Hepatic stellate cell (primary cell): ENCODE measurements at regions not wholly inside any gene's neighbourhood (a gene's known extent, or its start where the extent isn't known, plus 50 kb on each side); places are given as distances from the start of the nearest gene placed in this dataset.

Experiments used
- DNase-seq: peaks from one replicate; pipeline ENCODE4 v3.0.0; 2011; ENCODE audit warnings: low spot score

DNA sequence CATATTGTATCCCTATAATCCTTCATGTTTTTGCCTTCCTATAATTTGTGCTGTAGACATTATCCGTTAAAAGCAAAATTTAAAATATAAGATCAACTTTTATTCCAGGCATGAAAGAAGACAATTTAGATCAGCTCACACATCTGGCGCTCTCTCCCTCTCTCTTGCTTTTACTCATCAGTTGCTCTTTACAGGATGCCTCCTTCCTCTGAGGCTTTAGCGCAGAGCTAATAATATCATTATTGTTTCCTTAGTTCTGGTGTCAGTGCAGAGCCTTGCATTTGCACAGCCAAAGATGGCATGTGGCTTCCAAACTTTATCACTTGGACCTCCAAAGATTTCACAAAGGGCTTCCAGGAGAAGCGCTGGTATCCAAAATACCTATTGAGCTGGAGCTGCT, 295.1 kb downstream of the FGF9 start:
- no peak for DNase-seq

- DNase-seq: no peak
Measured at GRCh38 chr13:21967871-21968270, 297.0 kb downstream of the FGF9 start.

DNA sequence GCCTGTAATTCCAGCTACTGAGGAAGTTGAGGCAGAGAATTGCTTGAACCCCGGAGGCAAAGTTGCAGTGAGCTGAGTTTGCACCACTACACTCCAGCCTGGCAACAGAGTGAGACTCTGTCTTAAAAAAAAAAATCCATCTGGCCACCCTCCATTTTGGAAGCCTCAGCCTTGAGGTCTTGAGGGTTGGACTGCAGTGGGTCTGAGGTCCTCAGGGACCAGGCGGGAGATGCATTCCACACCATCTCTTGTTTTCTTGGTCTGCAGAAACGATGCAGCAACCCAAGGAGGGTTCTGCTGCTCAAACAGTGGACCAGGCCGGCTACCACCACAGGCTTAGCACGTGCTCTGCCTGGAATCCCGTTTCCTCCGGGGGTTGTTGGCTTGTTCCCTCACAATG, 299.3 kb downstream of the FGF9 start:
- DNase-seq: no peak

DNA sequence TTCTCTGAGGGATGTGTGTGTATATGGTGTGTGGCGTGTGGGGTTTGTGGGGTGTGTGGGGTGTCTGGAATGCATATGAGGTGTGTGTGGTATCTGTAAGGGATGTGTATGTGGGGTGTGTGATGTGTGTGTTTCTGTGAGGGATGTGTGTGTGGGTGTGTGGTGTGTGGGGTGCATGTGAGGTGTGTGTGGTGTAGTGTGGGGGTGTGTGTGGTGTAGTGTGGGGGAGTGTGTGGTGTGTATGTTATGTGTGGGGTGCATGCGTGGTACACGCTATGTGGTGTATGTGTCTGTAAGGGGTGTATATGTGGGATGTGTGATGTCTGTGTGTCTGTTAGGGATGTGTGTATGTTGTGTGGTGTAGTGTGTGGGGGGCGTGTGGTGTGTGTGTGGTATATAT, 300.0 kb downstream of the FGF9 start:
- DNase-seq: no peak

- DNase-seq: peak; percentile 14
Measured at GRCh38 chr13:21971662-21972621, 301.1 kb downstream of the FGF9 start.

DNA sequence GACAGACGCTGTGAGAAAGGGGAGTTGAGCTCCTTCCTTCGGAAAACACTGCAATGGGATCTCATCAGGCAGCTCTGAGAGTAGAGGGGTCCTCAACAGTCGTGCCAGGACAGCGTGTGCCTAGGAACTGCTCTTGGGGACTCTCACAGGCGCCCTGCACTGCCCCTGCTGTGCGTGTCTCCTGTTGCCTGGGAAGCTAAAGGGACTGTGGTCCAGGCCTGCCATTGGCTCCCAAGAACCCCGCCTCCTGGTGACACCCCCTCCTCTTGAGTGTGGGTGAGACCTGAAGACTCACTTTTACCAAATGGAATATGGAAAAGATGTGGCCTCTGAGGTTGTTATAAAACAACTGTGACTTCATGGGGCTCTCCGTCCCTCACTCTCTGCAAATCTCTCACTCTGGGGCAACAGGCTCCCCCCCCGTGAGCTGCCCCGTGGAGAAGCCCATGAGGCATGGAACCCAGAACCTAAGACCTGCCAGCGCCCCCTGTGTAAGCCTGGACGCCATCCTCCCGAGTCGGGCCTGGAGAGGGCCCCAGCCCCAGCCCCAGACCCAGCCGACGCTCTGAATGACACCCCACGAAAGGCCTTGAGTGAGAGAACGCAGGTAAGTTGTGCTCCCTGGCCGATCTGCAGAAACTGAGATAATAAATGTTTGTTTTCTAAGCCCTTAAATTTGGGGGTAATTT, 302.7 kb downstream of the FGF9 start:
- no peak for DNase-seq

- no peak for DNase-seq
Measured at GRCh38 chr13:21974741-21975140, 303.9 kb downstream of the FGF9 start.

- DNase-seq: no peak
Measured at GRCh38 chr13:21976159-21976558, 305.3 kb downstream of the FGF9 start.

- no peak for DNase-seq
Measured at GRCh38 chr13:21979161-21979806, 308.4 kb downstream of the FGF9 start.

DNA sequence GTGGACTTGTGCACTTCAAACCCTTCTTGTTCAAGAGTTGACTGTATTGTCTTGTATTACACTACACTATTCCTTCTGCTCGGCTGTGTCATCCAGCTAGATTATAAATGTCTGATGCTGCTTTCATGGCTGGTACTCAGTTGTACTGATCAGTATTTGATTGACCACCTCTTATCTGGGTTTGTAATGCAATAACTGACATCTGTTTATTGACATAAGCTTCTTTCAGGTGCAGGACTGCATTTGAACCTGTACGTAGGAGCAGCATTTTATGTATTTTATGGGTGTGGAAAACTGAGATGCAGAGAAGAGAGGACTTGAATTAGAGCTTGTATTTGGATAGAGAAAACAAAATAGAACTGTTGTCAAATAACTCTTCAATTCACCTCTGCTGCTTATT, 309.2 kb downstream of the FGF9 start:
- DNase-seq: no peak

- no peak for DNase-seq
Measured at GRCh38 chr13:21984156-21984555, 313.3 kb downstream of the FGF9 start.

DNA sequence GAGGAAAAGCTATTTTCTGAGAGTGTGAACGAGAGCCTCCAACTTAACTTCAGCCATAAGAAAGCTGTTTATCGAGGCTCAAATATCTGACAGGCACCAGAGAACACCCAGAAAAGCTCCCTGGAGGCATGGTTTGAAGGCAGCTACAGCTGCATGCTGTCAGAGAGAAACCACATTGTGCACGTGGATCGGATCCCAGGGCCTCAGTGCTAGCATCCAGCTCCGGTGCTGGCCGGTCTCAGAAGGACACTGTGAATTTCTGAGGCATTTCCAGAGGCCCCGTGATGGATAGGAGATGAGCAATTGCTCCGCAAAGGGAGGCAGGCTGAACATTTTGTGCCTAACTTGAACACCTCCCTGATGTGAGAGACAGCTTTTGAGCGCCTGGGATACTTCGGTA, 315.7 kb downstream of the FGF9 start:
- DNase-seq: no peak

GRCh38 chr13:21987793-21988192, 316.9 kb downstream of the FGF9 start:
- no peak for DNase-seq

DNA sequence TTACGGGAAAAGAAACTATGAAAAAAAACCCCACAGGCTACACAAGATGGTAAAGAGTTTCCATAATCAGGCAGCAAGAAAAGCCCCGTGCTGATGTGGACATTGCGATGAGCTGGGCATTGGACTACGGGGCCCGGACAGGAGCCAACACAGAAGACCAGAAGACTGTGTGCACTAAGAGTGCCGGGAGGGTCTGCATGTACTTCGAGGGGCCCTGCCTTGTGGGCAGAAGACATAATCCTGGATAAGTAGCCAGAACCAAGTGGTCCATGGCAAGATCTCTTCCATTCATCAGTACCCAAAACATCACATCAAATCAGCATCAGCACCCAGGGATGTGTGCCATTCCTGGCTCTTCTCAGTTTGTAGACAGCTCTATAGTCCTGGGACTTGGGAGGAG, 317.8 kb downstream of the FGF9 start:
- DNase-seq: no peak

GRCh38 chr13:21996049-21996448, 325.2 kb downstream of the FGF9 start:
- DNase-seq: no peak

- DNase-seq: no peak
Measured at GRCh38 chr13:21997726-21998125, 326.9 kb downstream of the FGF9 start.

GRCh38 chr13:21998279-21998990, 327.6 kb downstream of the FGF9 start:
- DNase-seq: no peak

DNA sequence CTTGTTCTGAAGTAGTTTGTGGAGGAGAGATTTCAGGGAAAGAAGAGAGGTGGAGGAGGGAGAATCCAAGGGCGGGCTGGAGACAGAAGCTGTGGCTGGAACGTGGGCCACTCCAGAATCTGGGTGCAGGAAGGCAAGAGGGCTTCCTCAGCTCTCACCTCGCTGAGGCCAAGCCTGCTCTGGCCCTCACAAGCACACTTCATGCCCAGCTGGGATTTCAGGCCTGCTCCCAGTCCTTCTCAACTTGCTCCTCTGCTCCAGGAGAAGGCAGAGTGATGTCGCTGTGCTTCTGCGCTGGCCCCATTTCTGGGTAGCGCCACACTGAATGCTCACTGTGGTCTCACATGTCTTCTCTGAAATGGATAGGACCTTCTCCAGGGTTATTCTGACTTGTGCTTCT, 328.8 kb downstream of the FGF9 start:
- DNase-seq: no peak

- DNase-seq: no peak
Measured at GRCh38 chr13:22000191-22000590, 329.3 kb downstream of the FGF9 start.

DNA sequence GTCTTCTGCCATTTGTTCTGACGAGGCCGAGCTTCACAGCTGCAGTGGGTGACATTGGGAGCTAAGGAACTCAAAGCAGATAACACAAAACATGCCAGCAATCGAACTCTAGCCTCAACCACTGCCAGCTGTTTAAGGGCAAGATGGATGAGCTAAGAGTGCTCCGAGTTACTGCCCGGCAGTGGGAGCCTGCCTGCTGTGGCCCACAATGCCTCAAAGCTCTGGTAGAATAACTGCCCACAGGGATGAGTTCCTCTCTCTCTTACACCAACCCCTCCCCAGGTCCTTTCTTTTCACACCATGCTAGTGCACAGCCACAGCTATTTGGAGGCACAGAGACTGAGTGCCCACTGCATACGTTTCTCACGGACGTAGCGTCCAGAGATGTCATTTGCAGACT, 330.5 kb downstream of the FGF9 start:
- DNase-seq: no peak

- DNase-seq: no peak
Measured at GRCh38 chr13:22002893-22003292, 332.0 kb downstream of the FGF9 start.

DNA sequence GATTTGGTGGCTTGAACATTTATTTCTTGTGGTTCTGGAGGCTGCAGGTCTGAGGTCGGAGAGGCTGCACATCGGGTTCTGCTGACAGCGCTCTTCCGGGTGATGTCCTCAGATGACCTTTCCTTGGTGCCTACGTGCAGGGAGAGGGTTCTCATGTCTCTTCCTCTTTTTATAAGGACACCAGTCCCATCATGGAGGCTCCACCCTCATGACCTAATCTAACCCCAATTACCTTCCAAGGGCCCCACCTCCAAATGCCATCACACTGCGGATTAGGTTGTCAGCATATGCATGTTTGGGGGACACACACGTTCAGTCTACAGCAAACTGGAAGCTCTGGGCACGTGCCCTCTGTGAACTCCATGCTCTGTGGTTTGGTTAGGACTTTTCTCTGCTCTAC, 338.6 kb downstream of the FGF9 start:
- DNase-seq: no peak
